ENCODE measurements at regions not wholly inside any gene's neighbourhood (a gene's known extent, or its start where the extent isn't known, plus 50 kb on each side); places are given as distances from the start of the nearest gene placed in this dataset.
"Not testable (repeated sequence)": the region's sequence is repeated elsewhere in the genome, so short reads cannot be mapped to it uniquely, and the experiment has no call there.

GRCh38 chr6:28659250-28659566 lies 133.5 kb downstream of the GPX5 start:
- no peak for DNase-seq

DNA sequence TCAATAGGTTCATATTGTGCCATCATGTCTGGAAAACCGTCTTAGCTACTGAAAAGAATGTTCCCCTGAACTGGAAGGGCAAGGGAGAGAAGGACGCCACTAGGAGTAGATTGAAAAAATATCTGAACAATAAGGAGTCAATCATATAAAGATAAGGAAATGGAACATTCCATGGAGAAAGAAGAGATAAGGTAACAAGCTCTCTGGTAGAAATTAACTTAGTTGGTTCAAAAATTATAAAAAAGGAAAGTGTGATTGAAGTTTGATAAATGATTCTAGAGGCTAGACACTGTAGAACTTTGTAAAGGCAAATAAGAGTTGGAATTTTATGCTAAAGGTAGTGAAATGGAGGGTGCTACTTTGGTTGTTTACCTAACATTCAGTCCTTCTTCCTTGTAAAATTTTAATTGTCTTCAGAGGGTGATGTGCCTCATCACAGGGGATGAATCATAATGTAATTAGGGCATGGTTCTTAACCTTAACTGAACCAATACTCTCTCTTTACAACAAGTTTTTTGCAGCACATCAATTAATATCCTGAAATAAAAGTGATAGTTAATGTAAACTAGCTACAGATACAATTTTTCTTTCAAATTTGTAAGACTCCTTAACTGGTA lies 135.5 kb downstream of the GPX5 start:
- DNase-seq, result no peak

DNA sequence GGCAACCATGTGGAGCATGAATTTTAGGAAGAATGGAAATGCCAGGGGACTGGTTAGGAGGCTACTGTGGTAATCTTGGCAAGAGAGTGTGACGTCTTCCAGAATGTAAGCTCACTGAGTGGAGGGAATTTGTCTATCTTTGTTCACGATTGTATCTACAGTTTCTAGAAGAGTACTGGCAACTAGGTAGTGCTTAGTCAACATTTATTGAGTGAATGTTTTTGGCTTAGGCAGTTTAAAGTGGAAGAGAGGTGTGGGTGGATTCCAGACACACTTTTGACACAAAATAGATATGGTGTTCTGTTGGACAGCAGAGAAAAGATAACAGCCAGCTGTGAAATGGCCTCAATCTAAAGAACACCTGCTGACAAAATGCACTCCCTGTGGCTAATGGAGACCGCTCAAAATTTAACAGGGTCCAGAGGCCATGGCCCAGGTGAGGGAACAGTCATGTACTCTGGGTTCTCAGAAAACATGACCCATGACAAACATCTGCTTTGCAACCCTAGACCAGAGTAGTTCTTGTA lies 139.3 kb downstream of the GPX5 start:
- DNase-seq, result no peak

- DNase-seq, result no peak
These were observed 147.7 kb downstream of the GPX5 start for GRCh38 chr6:28673417-28673786.

DNA sequence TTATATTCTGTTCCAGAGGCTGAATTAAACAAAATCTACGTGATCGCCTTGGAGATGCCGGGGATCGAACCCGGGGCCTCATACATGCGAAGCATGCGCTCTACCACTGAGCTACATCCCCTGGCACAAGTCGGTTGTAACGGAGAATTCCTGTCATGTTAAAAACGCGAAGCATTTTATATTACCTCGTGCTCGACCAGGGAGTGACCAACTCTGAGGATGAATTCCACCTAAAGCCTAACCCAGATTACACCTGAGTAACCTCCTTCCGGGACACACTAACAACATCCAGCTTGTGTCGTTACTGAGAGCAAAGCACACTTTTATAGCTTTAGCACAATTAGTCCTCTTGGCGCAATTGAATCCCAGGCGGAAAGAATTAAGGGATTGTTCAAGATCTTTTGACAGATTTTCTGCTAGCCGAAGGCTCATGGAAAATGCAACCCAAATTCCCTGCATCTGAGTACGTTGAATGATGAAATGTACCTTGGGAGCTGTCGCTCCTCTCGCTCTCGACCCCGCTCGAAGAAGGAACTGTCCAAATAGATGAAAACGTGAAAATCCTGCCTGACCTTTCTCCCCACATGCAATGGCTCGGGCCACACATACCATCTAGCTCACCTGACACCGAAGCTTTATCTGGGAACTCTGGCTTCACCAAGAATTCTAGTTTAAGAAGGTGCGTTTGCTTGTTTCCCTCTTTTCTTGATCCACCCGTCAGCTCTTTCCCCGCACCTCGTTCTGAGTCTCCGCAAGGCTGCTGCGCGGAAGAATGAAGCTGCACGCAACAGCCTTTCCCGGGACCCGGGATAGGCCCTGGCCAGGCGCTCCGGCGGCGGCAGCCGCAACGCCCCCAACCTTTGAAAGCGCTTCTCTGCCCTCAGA lies 148.3 kb downstream of the GPX5 start:
- peak; percentile 92 for DNase-seq

- DNase-seq, result no peak
These were observed 149.9 kb downstream of the GPX5 start for GRCh38 chr6:28675600-28675999.

GRCh38 chr6:28682542-28682941 lies 156.9 kb downstream of the GPX5 start:
- peak; percentile 36 for DNase-seq

- not testable (repeated sequence) for DNase-seq
These were observed 157.4 kb downstream of the GPX5 start for GRCh38 chr6:28682956-28683685.

- peak; percentile 80 for DNase-seq
These were observed 158.4 kb downstream of the GPX5 start for GRCh38 chr6:28683945-28684538.

GRCh38 chr6:28685960-28686359 lies 160.3 kb downstream of the GPX5 start:
- not testable (repeated sequence) for DNase-seq

GRCh38 chr6:28686446-28687027 lies 160.9 kb downstream of the GPX5 start:
- DNase-seq, result peak; percentile 81

- peak; percentile 36 for DNase-seq
These were observed 161.8 kb downstream of the GPX5 start for GRCh38 chr6:28687309-28687981.

- peak; percentile 15 for DNase-seq
These were observed 166.3 kb downstream of the GPX5 start for GRCh38 chr6:28691991-28692390.

- peak; percentile 42 for DNase-seq
These were observed 167.5 kb downstream of the GPX5 start for GRCh38 chr6:28693033-28693750.

- peak; percentile 64 for DNase-seq
These were observed 168.2 kb downstream of the GPX5 start for GRCh38 chr6:28693751-28694443.

GRCh38 chr6:28695715-28696114 lies 170.0 kb downstream of the GPX5 start:
- no peak for DNase-seq

- DNase-seq, result no peak
These were observed 170.5 kb downstream of the GPX5 start for GRCh38 chr6:28696167-28696566.

GRCh38 chr6:28696682-28697081 lies 171.0 kb downstream of the GPX5 start:
- DNase-seq, result no peak

DNA sequence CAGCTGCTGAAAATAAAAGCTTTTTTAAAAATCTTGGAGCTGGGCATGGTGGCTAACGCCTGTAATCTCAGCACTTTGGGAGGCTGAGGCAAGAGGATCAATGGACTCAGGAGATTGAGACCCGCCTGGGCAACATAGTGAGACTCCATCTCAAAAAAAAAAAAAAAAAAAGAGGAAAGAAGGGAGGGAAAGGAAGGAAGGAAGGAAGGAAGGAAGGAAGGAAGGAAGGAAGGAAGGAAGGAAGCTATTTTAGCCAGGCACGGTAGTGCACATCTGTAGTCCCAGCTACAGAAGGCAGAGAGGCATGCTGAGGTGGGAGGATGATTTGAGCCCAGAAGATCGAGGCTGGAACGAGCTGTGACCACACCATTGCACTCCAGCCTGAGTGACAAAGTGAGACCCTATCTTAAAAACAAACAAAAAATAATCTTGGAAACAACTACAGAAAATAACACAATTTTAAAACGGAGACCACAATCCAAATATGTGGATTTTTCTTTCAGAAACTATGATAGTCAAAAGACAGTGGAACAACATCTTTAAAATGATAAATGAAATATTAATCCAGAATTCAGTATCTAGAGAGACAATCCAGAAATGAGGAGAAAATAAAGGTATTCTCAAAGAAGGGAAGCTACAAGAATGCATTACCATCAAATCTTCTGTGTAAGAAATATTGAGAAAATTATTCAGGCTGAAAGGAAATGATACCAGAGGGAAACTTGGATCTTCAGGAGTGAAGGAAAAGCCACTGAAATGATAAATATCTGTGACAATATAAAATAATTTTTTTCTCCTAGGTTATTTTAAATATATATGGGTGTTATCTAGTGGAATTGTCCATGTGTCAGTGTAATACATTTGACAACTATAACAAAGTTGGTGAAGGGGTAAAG lies 182.0 kb downstream of the GPX5 start:
- DNase-seq, result no peak

All from NCI-H82 (cell line).